ENCODE measurements at regions not wholly inside any gene's neighbourhood (a gene's known extent, or its start where the extent isn't known, plus 50 kb on each side); places are given as distances from the start of the nearest gene placed in this dataset.

DNA sequence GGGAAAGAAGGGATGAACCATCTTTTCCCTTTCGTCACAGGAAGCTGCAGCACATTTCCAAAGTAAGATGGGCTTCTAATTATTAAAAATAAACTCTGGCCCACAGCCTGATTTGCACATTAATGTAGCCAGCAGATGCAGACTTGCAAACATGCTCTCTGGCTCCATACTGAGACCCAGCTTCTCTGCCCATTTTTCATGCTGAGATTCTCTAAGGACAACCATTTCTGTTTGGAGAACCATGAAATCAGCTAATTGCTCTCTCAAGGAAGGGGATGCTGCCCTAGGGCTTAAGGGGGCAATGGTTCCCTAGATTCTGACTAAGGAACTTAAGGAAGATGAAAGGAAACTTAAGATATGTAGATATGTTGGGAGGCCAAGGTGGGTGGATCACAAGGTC, 63.0 kb upstream of the CES5A start:
- TF ChIP-seq, protein P1, sequence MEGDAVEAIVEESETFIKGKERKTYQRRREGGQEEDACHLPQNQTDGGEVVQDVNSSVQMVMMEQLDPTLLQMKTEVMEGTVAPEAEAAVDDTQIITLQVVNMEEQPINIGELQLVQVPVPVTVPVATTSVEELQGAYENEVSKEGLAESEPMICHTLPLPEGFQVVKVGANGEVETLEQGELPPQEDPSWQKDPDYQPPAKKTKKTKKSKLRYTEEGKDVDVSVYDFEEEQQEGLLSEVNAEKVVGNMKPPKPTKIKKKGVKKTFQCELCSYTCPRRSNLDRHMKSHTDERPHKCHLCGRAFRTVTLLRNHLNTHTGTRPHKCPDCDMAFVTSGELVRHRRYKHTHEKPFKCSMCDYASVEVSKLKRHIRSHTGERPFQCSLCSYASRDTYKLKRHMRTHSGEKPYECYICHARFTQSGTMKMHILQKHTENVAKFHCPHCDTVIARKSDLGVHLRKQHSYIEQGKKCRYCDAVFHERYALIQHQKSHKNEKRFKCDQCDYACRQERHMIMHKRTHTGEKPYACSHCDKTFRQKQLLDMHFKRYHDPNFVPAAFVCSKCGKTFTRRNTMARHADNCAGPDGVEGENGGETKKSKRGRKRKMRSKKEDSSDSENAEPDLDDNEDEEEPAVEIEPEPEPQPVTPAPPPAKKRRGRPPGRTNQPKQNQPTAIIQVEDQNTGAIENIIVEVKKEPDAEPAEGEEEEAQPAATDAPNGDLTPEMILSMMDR (IDR thresholded peaks at IDR 0.05; ENCODE audit: insufficient read depth, low read length, poor library complexity, severe bottlenecking), result no peak
- TF ChIP-seq EZH2phosphoT487 (conservative IDR thresholded peaks at IDR 0.05; ENCODE audit: low read length), result no peak

Measured in SU-DHL-6 (cell line).